ENCODE measurements at regions not wholly inside any gene's neighbourhood (a gene's known extent, or its start where the extent isn't known, plus 50 kb on each side); places are given as distances from the start of the nearest gene placed in this dataset.
"Not testable (repeated sequence)": the region's sequence is repeated elsewhere in the genome, so short reads cannot be mapped to it uniquely, and the experiment has no call there.

DNA sequence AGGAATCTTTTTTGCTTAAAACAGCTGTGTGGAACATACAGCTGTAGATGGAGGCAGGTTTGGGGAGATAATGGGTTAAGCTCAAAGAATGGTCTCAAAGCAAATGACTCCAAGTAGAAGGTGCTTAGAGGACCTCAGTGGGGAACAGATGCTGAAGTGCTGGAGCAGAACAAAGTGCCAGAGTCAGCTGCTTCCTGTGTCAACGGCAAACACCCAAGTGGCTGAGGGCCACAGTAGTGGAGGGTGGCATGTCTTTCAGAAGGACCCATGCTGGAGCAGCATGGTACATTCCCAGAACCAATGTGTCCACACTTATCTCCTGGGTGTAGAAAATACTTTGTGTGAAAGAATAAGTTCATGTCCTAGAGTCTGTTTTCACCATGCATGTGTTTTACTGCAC is 197.5 kb downstream of the CCNG2 start:
- H3K4me3 ChIP-seq (ENCODE audit: low read depth in 1 of 5, low read length in 5 of 5) = no peak overlapping the region
- H3K36me3 ChIP-seq (ENCODE audit: control insufficient read depth in 5 of 5, insufficient read depth in 5 of 5, low read length in 5 of 5) = no peaks in the 10 kb centered on the region
- H3K27me3 ChIP-seq (ENCODE audit: control insufficient read depth in 5 of 5, insufficient read depth in 4 of 5, low read length in 5 of 5) = no peaks in the 10 kb centered on the region
- no peak overlapping the region for H3K9ac ChIP-seq (ENCODE audit: low read length in 5 of 5)
- H3K27ac ChIP-seq (ENCODE audit: low read depth, low read length) = no peak overlapping the region
- no peaks in the 10 kb centered on the region for H3K4me1 ChIP-seq (ENCODE audit: control insufficient read depth in 5 of 5, insufficient read depth in 5 of 5, low read length in 5 of 5)
- no peaks in the 10 kb centered on the region for H3K9me3 ChIP-seq (ENCODE audit: control insufficient read depth in 5 of 5, low read length in 5 of 5)

DNA sequence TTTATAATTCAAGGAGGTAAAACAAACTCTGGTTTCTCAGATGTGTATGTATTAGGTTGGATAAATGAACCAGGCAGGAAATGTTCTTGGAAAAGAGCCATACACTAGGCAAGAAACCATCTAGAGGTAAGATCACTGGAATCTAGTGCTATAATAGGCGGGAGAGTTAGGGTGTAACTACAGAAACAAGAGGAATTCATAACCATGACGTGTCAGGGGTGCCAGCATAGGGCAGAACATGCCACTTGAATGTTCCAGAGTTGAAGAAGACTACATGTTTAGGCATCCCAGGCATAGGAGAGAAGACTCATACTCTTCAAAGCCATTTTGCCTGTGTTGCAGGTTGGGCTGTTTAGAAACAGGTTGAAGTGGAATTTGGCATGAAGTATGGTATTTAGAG is 198.7 kb downstream of the CCNG2 start:
- Histone ChIP-seq H3K36me3 (ENCODE audit: control insufficient read depth in 5 of 5, insufficient read depth in 5 of 5, low read length in 5 of 5) (no peaks in the 10 kb centered on the region), H3K27ac (ENCODE audit: low read depth, low read length) (no peak overlapping the region), H3K4me1 (ENCODE audit: control insufficient read depth in 5 of 5, insufficient read depth in 5 of 5, low read length in 5 of 5) (no peaks in the 10 kb centered on the region), H3K9ac (ENCODE audit: low read length in 5 of 5) (no peak overlapping the region), H3K27me3 (ENCODE audit: control insufficient read depth in 5 of 5, insufficient read depth in 4 of 5, low read length in 5 of 5) (no peaks in the 10 kb centered on the region), H3K4me3 (ENCODE audit: low read depth in 1 of 5, low read length in 5 of 5) (no peak overlapping the region), H3K9me3 (ENCODE audit: control insufficient read depth in 5 of 5, low read length in 5 of 5) (no peaks in the 10 kb centered on the region)

DNA sequence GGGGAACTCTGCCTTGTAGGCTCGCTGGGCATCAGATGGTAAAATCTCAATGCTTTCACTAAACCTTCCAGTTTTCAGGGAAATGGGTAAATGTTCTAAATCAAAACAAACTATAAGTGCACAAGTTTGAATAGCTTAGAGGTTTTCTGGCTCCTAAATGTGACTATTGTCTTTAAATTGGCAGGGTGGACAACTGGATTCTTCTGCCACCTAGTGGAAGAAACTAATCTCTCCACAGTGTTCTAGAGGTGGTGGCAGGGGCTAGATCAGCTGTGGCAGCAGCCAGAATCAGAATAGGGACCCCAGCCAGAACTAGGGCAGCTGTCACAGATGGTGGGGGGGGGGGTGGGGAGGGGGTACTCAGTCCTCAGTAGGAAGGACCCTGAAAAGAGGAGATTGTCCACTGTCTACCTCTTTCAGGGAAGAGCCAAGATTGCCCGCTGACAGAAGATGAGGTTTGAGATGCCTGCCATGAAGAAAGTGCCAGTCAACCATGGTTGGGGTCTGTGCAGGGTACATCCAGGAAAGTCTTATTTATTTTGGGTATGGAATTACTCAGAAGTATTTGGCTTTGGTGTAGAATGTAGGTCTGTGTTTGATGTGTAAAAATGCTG is 201.4 kb downstream of the CCNG2 start:
- Histone ChIP-seq H3K27ac (ENCODE audit: low read depth, low read length) (no peak overlapping the region), H3K27me3 (ENCODE audit: control insufficient read depth in 5 of 5, insufficient read depth in 4 of 5, low read length in 5 of 5) (no peaks in the 10 kb centered on the region), H3K36me3 (ENCODE audit: control insufficient read depth in 5 of 5, insufficient read depth in 5 of 5, low read length in 5 of 5) (no peaks in the 10 kb centered on the region), H3K9me3 (ENCODE audit: control insufficient read depth in 5 of 5, low read length in 5 of 5) (no peaks in the 10 kb centered on the region), H3K4me1 (ENCODE audit: control insufficient read depth in 5 of 5, insufficient read depth in 5 of 5, low read length in 5 of 5) (no peaks in the 10 kb centered on the region), H3K9ac (ENCODE audit: low read length in 5 of 5) (no peak overlapping the region), H3K4me3 (ENCODE audit: low read depth in 1 of 5, low read length in 5 of 5) (no peak overlapping the region)

DNA sequence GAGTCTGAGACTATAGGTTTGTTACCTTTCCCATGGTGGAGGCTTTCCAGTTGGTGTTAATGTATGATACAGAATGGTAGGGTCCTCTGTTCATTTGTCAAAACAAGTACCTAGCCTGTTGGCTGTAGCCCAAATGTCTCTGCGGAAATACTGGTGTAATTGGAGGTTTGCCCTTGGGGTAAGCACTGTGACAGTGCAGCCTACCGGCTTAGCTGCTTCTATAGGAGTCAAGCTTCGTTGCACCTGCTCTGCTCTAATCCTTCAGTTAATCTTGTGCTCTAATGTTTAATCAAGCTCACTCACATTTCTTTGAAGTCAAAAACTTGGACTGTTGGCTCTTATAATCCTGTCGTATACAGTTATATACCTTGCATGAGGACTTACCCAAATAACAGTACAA is 203.4 kb downstream of the CCNG2 start:
- no peak overlapping the region for H3K27ac ChIP-seq (ENCODE audit: low read depth, low read length)
- H3K36me3 ChIP-seq (ENCODE audit: control insufficient read depth in 5 of 5, insufficient read depth in 5 of 5, low read length in 5 of 5) = no peaks in the 10 kb centered on the region
- H3K27me3 ChIP-seq (ENCODE audit: control insufficient read depth in 5 of 5, insufficient read depth in 4 of 5, low read length in 5 of 5) = no peaks in the 10 kb centered on the region
- H3K4me1 ChIP-seq (ENCODE audit: control insufficient read depth in 5 of 5, insufficient read depth in 5 of 5, low read length in 5 of 5) = no peaks in the 10 kb centered on the region
- H3K9ac ChIP-seq (ENCODE audit: low read length in 5 of 5) = no peak overlapping the region
- no peak overlapping the region for H3K4me3 ChIP-seq (ENCODE audit: low read depth in 1 of 5, low read length in 5 of 5)
- H3K9me3 ChIP-seq (ENCODE audit: control insufficient read depth in 5 of 5, low read length in 5 of 5) = no peaks in the 10 kb centered on the region

DNA sequence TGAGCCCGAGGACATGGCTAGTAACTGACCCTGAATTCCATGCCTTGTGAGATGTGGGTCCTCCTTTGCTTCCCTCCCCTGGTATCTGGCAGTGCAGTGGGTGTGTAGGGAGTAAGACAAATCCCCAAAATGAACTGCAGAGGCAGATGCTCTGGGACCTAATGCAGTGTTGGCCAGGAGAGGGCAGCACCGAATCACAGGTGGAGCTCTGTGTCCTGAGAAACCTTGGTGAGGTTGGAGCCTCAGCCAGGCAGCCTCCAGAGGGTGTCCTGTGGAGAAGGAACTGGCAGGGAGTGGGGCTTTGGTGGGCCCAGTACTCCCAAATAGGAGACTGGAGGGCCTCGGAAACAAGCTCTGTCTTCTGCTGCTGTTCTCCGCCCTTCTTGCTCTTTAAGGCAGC is 209.9 kb downstream of the CCNG2 start:
- not testable (repeated sequence) for H3K36me3 ChIP-seq (ENCODE audit: control insufficient read depth in 5 of 5, insufficient read depth in 5 of 5, low read length in 5 of 5); H3K9ac ChIP-seq (ENCODE audit: low read length in 5 of 5); H3K27me3 ChIP-seq (ENCODE audit: control insufficient read depth in 5 of 5, insufficient read depth in 4 of 5, low read length in 5 of 5); H3K27ac ChIP-seq (ENCODE audit: low read depth, low read length); H3K4me1 ChIP-seq (ENCODE audit: control insufficient read depth in 5 of 5, insufficient read depth in 5 of 5, low read length in 5 of 5); H3K9me3 ChIP-seq (ENCODE audit: control insufficient read depth in 5 of 5, low read length in 5 of 5); H3K4me3 ChIP-seq (ENCODE audit: low read depth in 1 of 5, low read length in 5 of 5)

DNA sequence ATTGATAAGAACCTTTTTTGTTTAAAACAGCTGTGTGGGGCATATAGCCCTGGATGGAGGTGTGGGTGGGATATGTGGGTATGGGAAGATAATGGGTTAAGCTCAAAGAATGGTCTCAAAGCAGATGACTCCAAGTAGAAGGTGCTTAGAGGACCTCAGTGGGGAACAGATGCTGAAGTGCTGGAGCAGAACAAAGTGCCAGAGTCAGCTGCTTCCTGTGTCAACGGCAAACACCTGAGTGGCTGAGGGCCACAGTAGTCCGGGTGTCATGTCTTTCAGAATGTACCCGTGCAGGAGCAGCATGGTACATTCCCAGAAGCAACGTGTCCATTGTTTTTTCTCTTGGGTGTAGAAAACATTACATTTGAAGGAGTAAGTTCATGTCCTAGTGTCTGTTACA is 210.6 kb downstream of the CCNG2 start:
- peaks cover 0 to 6% (median 5%) of the 10 kb centered on the region in 5 donors for H3K9me3 ChIP-seq (ENCODE audit: control insufficient read depth in 5 of 5, low read length in 5 of 5)
- H3K9ac ChIP-seq (ENCODE audit: low read length in 5 of 5) = no peak overlapping the region
- no peak overlapping the region for H3K27ac ChIP-seq (ENCODE audit: low read depth, low read length)
- no peaks in the 10 kb centered on the region for H3K36me3 ChIP-seq (ENCODE audit: control insufficient read depth in 5 of 5, insufficient read depth in 5 of 5, low read length in 5 of 5)
- no peaks in the 10 kb centered on the region for H3K27me3 ChIP-seq (ENCODE audit: control insufficient read depth in 5 of 5, insufficient read depth in 4 of 5, low read length in 5 of 5)
- no peak overlapping the region for H3K4me3 ChIP-seq (ENCODE audit: low read depth in 1 of 5, low read length in 5 of 5)
- no peaks in the 10 kb centered on the region for H3K4me1 ChIP-seq (ENCODE audit: control insufficient read depth in 5 of 5, insufficient read depth in 5 of 5, low read length in 5 of 5)

DNA sequence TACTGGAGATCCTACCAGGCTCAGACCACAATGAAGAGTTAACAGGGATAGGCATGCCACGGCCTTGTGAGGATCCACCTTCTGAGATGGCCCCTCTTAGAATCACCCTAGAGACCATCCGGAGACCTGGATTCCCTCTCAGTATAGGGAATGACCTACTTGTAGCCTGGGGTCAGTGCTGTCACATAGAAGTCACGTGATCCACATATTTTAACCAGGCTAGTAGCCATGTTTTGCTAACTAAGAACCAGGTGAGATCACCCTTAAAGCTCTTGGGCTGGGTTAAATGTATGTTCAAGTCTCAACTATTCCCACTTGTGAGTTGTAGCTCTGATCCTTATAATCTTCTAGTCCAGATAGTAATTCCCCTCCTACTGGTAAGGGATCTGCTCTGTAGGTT is 215.4 kb downstream of the CCNG2 start:
- no peak overlapping the region for H3K9ac ChIP-seq (ENCODE audit: low read length in 5 of 5)
- no peaks in the 10 kb centered on the region for H3K36me3 ChIP-seq (ENCODE audit: control insufficient read depth in 5 of 5, insufficient read depth in 5 of 5, low read length in 5 of 5)
- no peaks in the 10 kb centered on the region for H3K27me3 ChIP-seq (ENCODE audit: control insufficient read depth in 5 of 5, insufficient read depth in 4 of 5, low read length in 5 of 5)
- H3K27ac ChIP-seq (ENCODE audit: low read depth, low read length) = no peak overlapping the region
- no peak overlapping the region for H3K4me3 ChIP-seq (ENCODE audit: low read depth in 1 of 5, low read length in 5 of 5)
- peaks cover 0 to 6% (median 5%) of the 10 kb centered on the region in 5 donors for H3K9me3 ChIP-seq (ENCODE audit: control insufficient read depth in 5 of 5, low read length in 5 of 5)
- H3K4me1 ChIP-seq (ENCODE audit: control insufficient read depth in 5 of 5, insufficient read depth in 5 of 5, low read length in 5 of 5) = no peaks in the 10 kb centered on the region

DNA sequence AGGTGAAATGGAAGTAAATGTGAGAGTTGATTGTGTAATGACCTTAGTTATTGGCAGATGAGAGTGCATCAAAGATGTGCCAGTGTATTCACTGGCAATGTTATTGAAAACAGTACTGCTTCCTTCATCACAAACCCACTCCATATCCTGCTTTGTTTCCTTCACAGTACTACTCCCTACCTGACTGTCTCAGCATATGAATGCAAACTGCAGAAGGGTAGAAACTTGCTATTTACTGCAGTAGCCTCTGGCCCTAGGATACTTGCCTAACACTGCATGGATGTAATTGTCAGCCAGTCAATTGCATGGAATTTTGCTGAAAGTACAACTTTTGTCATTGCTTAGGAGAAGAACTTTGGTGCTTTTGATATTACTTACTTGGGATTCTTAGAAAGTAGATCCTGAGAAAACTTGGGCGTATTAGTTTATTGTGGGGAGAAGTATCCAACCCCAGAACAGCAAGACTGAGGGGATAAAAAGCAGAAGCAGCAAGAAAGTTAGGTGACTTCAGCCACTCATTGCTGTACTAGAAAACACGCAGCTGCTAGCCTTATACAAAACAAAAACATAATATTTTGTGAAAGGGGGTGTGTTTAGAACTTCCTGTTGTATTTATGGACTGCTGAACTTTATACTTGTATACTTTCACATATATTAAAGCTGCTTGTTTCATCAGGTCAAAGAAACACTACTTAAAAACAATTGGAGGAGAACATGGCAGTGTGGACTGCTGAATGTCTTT is 219.0 kb downstream of the CCNG2 start:
- Histone ChIP-seq H3K27ac (ENCODE audit: low read depth, low read length) (no peak overlapping the region), H3K9me3 (ENCODE audit: control insufficient read depth in 5 of 5, low read length in 5 of 5) (no peaks in the 10 kb centered on the region), H3K4me3 (ENCODE audit: low read depth in 1 of 5, low read length in 5 of 5) (no peak overlapping the region), H3K36me3 (ENCODE audit: control insufficient read depth in 5 of 5, insufficient read depth in 5 of 5, low read length in 5 of 5) (no peaks in the 10 kb centered on the region), H3K4me1 (ENCODE audit: control insufficient read depth in 5 of 5, insufficient read depth in 5 of 5, low read length in 5 of 5) (no peaks in the 10 kb centered on the region), H3K27me3 (ENCODE audit: control insufficient read depth in 5 of 5, insufficient read depth in 4 of 5, low read length in 5 of 5) (no peaks in the 10 kb centered on the region), H3K9ac (ENCODE audit: low read length in 5 of 5) (no peak overlapping the region)

DNA sequence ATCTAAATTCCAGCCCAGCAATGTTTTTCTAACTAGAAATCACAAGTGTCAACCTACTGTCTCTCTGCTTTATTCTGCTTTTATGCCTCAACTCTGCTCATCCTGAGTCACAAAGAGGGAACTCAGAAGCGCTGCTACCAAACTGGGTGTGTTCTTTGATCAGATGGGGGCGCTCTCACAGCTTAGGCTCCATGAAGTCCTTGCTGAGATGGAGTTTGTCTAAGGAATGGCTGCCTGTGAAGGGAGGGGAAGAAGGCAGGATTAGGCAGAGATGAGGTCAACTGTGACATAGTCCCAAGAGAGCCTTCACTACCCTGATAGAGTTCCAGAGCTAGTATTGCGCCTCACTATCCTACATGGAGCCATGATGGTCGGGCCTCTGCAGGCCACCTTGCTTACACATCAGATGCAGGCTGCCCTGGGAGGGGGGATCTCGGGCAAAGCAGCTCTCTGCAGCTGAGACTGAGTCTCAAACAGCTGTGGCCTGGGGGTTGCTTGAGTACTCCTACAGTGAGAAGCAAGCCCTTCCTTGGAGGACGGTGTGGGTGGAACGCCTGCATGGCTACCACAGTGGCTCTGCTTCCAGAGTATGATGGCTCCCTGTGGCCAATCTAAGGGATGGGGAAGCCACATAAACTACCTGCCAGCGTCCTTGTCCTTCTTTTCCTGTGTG is 219.9 kb downstream of the CCNG2 start:
- Histone ChIP-seq H3K9me3 (ENCODE audit: control insufficient read depth in 5 of 5, low read length in 5 of 5) (no peaks in the 10 kb centered on the region), H3K27ac (ENCODE audit: low read depth, low read length) (no peak overlapping the region), H3K4me3 (ENCODE audit: low read depth in 1 of 5, low read length in 5 of 5) (no peak overlapping the region), H3K36me3 (ENCODE audit: control insufficient read depth in 5 of 5, insufficient read depth in 5 of 5, low read length in 5 of 5) (no peaks in the 10 kb centered on the region), H3K9ac (ENCODE audit: low read length in 5 of 5) (no peak overlapping the region), H3K27me3 (ENCODE audit: control insufficient read depth in 5 of 5, insufficient read depth in 4 of 5, low read length in 5 of 5) (no peaks in the 10 kb centered on the region), H3K4me1 (ENCODE audit: control insufficient read depth in 5 of 5, insufficient read depth in 5 of 5, low read length in 5 of 5) (no peaks in the 10 kb centered on the region)

DNA sequence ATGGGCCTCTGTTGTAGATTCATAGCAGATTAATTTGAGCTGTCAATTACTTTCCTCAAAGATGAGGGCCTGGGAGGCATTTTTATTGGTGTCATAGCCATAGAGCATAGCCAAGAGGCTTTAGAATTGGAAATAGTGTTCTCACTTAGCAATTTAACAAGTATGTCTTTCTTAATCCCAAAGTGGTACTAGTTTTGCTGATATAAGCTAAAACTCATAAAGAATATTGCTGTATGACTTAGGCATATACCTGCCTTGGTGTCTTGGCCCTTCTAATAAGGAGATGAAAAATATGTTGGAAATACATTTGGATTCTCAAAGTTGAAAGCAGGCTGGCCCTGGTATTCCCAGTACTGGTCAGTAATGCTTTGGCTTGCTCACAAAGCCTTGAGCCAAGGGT is 221.5 kb upstream of the CXCL13 start:
- Histone ChIP-seq H3K36me3 (ENCODE audit: control insufficient read depth in 5 of 5, insufficient read depth in 5 of 5, low read length in 5 of 5) (no peaks in the 10 kb centered on the region), H3K27ac (ENCODE audit: low read depth, low read length) (no peak overlapping the region), H3K9ac (ENCODE audit: low read length in 5 of 5) (no peak overlapping the region), H3K4me3 (ENCODE audit: low read depth in 1 of 5, low read length in 5 of 5) (no peak overlapping the region), H3K9me3 (ENCODE audit: control insufficient read depth in 5 of 5, low read length in 5 of 5) (no peaks in the 10 kb centered on the region), H3K4me1 (ENCODE audit: control insufficient read depth in 5 of 5, insufficient read depth in 5 of 5, low read length in 5 of 5) (no peaks in the 10 kb centered on the region), H3K27me3 (ENCODE audit: control insufficient read depth in 5 of 5, insufficient read depth in 4 of 5, low read length in 5 of 5) (no peaks in the 10 kb centered on the region)
